T-helper 1 cell treated with Interleukin-12 subunit alpha and Interleukin-12 subunit beta and Interleukin-4 antibody, amounts not matched to agents 30 μg/mL and 1 μg/mL, for 36 hours (primary cell): ENCODE measurements at regions not wholly inside any gene's neighbourhood (a gene's known extent, or its start where the extent isn't known, plus 50 kb on each side); places are given as distances from the start of the nearest gene placed in this dataset.

Experiments used
- H3K27ac Mint-ChIP-seq: one replicate; pipeline ENCODE4 v1.8.0; 2021; ENCODE audit warnings: mild to moderate bottlenecking, mixed read lengths
- H3K27me3 Mint-ChIP-seq: one replicate; pipeline ENCODE4 v1.8.0; 2021; ENCODE audit warnings: low read depth, mixed read lengths
- H3K36me3 Mint-ChIP-seq: one replicate; pipeline ENCODE4 v1.8.0; 2021; ENCODE audit warnings: low read depth, mixed read lengths
- H3K4me1 Mint-ChIP-seq: one replicate; pipeline ENCODE4 v1.8.0; 2021; ENCODE audit warnings: low read depth, mixed read lengths
- H3K4me3 Mint-ChIP-seq: one replicate; pipeline ENCODE4 v1.8.0; 2021; ENCODE audit warnings: mild to moderate bottlenecking, moderate library complexity, mixed read lengths
- H3K9me3 Mint-ChIP-seq: one replicate; pipeline ENCODE4 v1.8.0; 2021; ENCODE audit warnings: mixed read lengths

DNA sequence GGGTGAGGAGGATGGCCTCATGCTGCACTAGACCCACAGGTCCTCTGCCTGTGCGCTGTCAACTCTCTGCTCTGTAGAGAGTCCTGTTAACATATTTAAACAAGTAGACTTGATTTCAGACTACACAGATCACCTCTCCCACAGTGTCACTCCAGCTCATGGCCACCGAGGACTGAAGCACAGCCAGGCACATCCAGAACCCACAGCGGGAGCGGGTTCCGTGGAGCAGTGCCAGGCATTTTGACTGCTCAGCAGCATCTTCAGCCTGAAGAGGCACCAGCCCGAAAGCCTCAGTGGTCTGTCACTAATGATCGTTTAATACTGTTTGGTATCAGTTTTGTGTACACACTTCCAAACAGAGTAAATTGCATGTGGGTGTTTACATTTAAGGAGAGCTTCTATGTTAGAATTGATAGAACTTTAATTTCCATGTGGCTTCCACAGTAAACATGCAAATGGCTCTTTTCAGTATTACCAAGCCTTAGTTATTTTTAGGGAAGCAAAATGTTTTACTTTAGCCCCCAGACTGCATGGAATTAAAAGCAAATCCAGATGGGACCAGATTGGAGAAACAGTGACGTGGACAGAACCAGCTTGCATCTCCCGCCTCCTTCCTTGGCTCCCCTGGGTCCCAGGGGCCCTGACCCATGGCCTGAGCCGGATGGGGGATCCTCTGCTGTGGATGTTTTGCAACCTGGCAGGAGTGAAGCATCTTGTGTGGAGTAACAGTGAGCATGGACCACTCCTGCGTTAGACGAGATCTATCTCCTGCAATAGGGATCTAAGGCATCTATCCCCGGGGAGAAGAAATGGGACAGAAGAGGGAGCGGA, 196.7 kb upstream of the CDH4 start:
- H3K27ac Mint-ChIP-seq, result no peak overlapping the region
- no peak overlapping the region for H3K4me3 Mint-ChIP-seq
- no peaks in the 10 kb centered on the region for H3K36me3 Mint-ChIP-seq
- no peaks in the 10 kb centered on the region for H3K9me3 Mint-ChIP-seq
- no peaks in the 10 kb centered on the region for H3K27me3 Mint-ChIP-seq
- no peaks in the 10 kb centered on the region for H3K4me1 Mint-ChIP-seq

- no peaks in the 10 kb centered on the region for H3K4me1 Mint-ChIP-seq
- H3K27me3 Mint-ChIP-seq, result no peaks in the 10 kb centered on the region
- no peak overlapping the region for H3K27ac Mint-ChIP-seq
- H3K36me3 Mint-ChIP-seq, result no peaks in the 10 kb centered on the region
- no peak overlapping the region for H3K4me3 Mint-ChIP-seq
- no peaks in the 10 kb centered on the region for H3K9me3 Mint-ChIP-seq
Measured at GRCh38 chr20:61056116-61056515, 195.9 kb upstream of the CDH4 start.

DNA sequence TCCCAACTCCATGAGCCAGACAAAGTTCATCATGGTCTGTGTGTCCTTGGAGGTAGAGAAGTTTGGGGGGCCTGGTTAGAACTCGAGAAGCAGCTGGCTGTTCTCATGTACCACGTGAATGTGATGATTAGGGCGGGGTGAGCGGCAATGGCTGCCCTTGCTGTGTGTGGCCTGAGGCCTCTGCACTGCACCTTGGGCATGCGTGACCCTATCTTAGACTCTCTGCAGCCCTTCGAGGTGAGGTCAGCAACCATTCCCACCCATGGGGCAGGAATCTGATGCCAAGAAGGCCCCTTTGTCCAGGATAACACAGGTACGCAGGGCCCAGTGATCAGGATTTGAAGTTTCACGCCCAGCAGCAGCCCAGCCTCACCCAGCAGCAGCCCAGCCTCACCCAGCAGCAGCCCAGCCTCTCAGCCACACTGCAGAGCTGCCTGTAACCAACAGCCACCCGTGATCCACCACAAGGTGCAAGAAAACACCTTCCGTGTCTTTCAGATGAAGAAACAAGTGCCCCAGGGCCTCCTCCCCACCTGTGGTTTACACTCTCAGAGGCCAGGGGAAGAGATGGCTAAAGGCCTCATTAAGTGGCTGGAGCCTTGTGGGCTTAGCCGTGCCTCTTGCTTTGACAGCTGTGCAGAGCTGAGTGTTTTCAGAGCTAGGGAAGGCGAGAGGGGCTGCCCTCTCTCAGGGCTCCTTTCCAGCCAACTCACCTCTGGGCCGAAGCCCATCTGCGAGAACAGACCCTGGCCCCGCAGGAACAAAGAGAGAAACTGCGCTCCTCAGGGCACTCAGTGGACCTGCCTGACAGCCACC, 195.2 kb upstream of the CDH4 start:
- Mint-ChIP-seq H3K9me3 (no peaks in the 10 kb centered on the region), H3K4me3 (no peak overlapping the region), H3K4me1 (no peaks in the 10 kb centered on the region), H3K36me3 (no peaks in the 10 kb centered on the region), H3K27me3 (no peaks in the 10 kb centered on the region), H3K27ac (no peak overlapping the region)

DNA sequence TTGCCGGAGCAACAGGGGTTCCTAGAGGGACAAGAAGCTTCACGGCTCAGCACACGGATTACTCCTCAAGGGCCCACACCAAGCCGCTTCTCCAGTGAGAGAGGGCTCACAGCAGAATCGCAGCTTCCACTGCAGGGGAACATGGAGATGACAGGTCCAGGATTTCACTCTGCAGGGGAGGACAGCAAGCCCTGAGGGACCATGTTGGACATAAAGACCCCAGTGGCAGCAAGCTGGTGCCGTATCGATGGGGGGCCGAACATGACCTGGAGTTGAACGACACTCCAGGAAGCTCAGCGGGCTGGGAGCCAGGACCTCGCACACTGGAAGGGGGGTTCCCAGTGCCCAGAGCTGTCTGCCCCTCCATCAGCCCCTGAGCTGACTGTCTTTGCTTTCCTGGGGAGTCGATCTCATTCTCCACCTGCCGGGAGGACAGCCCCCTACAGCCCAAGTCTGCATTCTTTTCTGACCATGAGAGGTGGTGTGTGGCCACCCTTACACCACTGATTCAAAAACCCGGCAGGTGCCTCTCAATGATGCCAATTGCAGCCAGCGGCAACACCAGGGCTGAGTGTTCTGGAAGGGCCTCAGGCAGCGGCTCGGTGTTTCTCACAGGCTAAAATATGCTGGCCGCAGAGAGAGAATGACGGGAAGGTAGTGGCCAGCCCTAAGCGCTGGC, 194.5 kb upstream of the CDH4 start:
- Mint-ChIP-seq H3K4me1 (no peaks in the 10 kb centered on the region), H3K36me3 (no peaks in the 10 kb centered on the region), H3K27me3 (no peaks in the 10 kb centered on the region), H3K4me3 (no peak overlapping the region), H3K9me3 (peaks cover 1% of the 10 kb centered on the region), H3K27ac (no peak overlapping the region)

DNA sequence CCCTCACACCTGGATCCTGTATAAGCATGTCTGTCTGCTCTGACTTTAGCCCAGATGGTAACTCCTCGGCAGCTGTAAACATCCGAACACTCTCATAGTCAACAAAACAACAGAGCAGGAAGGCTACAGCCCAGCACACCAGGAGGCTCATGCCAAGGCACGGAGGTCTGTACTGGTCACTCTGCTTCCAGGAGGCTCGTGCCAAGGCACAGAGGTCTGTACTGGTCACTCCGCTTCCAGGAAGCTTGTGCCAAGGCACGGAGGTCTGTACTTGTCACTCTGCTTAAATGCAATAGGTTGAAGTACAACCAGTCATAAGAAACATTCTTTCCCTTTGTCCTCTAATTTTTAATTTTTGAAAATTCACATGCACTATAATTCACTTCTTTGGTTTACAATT, 190.1 kb upstream of the CDH4 start:
- Mint-ChIP-seq H3K27me3 (no peaks in the 10 kb centered on the region), H3K4me1 (no peaks in the 10 kb centered on the region), H3K36me3 (no peaks in the 10 kb centered on the region), H3K4me3 (no peak overlapping the region), H3K27ac (no peak overlapping the region), H3K9me3 (peaks cover 3% of the 10 kb centered on the region)

DNA sequence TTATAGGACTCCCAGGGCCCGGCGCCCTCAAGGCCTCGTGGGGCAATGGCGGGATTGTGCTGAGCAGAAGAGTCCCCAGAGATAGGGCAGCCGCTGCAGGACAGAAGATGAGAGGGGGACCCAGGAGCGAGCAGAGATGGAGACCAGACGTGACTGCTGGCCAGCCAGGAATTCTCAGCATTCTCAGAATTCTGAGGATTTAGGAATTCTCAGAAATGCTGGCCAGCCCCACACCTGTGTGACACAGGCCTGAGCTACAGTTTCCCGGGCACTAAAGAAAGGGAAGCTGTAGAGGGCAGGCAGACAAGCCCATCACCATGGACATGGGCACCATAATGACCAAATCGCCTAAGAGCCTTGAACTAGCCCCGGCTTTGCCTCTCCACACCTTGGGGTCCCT, 186.2 kb upstream of the CDH4 start:
- peaks cover 3% of the 10 kb centered on the region for H3K9me3 Mint-ChIP-seq

DNA sequence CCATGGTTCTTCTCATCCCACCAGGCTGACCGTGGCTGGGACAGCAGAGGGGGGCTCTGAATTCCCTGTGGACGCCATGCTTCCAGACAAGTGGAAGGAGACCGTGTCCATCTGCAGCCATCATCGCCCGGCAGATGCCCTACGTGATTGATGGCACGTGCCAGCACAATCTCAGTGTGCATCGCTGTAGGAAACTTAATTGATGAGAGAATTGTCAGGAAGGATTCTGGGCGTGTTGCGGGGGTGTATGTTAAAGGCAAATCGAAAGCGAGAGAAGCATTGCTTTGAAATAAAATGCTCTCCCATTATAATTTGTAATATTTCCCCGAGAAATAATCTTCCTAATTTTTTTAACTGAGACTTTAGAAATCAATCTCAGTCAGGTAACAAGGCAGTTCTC, 185.5 kb upstream of the CDH4 start:
- Mint-ChIP-seq H3K4me3 (no peak overlapping the region), H3K27me3 (no peaks in the 10 kb centered on the region), H3K27ac (no peak overlapping the region), H3K9me3 (peaks cover 3% of the 10 kb centered on the region), H3K36me3 (no peaks in the 10 kb centered on the region), H3K4me1 (no peaks in the 10 kb centered on the region)

More for the DNA sequence above, 186.2 kb upstream of the CDH4 start:
- Mint-ChIP-seq H3K27ac (no peak overlapping the region), H3K27me3 (no peaks in the 10 kb centered on the region), H3K36me3 (no peaks in the 10 kb centered on the region), H3K4me1 (no peaks in the 10 kb centered on the region), H3K4me3 (no peak overlapping the region)

GRCh38 chr20:61067221-61067620, 184.8 kb upstream of the CDH4 start:
- Mint-ChIP-seq H3K9me3 (peaks cover 3% of the 10 kb centered on the region), H3K4me3 (no peak overlapping the region), H3K27me3 (no peaks in the 10 kb centered on the region), H3K36me3 (no peaks in the 10 kb centered on the region), H3K4me1 (no peaks in the 10 kb centered on the region), H3K27ac (no peak overlapping the region)

GRCh38 chr20:61072398-61072797, 179.7 kb upstream of the CDH4 start:
- Mint-ChIP-seq H3K4me3 (no peak overlapping the region), H3K9me3 (no peaks in the 10 kb centered on the region), H3K27ac (no peak overlapping the region), H3K27me3 (no peaks in the 10 kb centered on the region), H3K36me3 (no peaks in the 10 kb centered on the region), H3K4me1 (no peaks in the 10 kb centered on the region)

- Mint-ChIP-seq H3K27ac (no peak overlapping the region), H3K4me1 (no peaks in the 10 kb centered on the region), H3K9me3 (no peaks in the 10 kb centered on the region), H3K4me3 (no peak overlapping the region), H3K36me3 (no peaks in the 10 kb centered on the region), H3K27me3 (no peaks in the 10 kb centered on the region)
Measured at GRCh38 chr20:61073376-61073775, 178.7 kb upstream of the CDH4 start.

DNA sequence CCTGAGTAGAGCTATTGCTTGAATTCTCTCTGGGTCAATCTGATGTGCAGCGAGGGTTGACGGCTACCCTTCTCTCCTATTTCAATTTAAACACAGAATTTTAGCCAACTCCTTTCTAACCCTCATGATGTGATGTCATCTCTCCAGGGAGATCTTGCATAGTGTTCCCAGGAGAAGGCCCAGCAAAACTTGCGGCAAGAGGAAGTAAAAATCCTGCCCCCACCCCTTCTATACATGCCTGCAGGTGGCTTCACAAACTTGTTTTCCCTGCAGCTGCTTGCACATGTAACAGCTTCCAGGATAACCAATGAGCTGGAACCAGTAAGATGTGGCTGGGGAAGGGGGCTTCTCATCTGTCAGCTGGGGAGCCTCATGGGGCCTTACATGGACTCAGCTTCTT, 169.3 kb upstream of the CDH4 start:
- H3K4me3 Mint-ChIP-seq, result no peak overlapping the region
- H3K9me3 Mint-ChIP-seq, result peaks cover 13% of the 10 kb centered on the region
- H3K36me3 Mint-ChIP-seq, result no peaks in the 10 kb centered on the region
- H3K4me1 Mint-ChIP-seq, result no peaks in the 10 kb centered on the region
- no peaks in the 10 kb centered on the region for H3K27me3 Mint-ChIP-seq
- no peak overlapping the region for H3K27ac Mint-ChIP-seq

DNA sequence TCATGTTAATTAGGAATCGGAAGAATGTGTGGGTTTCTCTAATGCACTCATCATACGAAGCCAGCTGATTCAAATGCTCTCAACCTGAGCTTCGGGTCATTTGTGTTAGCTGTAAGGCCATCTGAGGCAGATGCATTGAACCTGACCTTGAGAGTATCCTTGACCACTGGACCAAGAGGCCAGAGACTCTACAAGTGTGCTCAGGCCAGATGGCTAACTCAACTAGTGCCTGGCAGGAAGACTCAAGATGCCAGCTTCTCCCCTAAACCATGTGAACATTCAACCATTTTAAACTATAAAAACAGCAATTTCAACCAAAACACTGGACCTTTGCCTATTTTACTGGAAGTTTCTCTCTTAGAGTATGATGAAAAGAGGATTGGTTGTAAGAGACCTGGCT, 168.6 kb upstream of the CDH4 start:
- Mint-ChIP-seq H3K36me3 (no peaks in the 10 kb centered on the region), H3K4me3 (no peak overlapping the region)

DNA sequence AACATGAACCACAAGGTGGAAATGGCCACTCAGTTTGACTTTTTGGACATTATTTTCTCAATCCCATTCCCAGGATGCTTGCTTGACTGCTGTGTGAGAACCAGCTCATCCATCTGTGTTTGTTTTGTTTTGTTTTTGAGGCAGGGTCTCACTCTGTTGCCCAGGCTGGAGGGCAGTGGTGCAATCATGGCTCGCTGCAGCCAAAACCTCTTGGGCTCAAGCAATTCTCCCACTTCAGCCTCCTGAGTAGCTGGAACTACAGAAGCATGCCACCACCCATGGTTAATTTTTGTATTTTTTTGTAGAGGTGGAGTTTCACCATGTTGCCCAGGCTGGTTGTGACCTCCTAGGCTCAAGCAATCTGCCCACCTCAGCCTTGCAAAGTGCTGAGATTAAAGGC, 166.0 kb upstream of the CDH4 start:
- H3K27ac Mint-ChIP-seq, result no peak overlapping the region

More for the DNA sequence above, 168.6 kb upstream of the CDH4 start:
- no peaks in the 10 kb centered on the region for H3K27me3 Mint-ChIP-seq
- H3K27ac Mint-ChIP-seq, result no peak overlapping the region
- peaks cover 13% of the 10 kb centered on the region for H3K9me3 Mint-ChIP-seq
- H3K4me1 Mint-ChIP-seq, result no peaks in the 10 kb centered on the region

DNA sequence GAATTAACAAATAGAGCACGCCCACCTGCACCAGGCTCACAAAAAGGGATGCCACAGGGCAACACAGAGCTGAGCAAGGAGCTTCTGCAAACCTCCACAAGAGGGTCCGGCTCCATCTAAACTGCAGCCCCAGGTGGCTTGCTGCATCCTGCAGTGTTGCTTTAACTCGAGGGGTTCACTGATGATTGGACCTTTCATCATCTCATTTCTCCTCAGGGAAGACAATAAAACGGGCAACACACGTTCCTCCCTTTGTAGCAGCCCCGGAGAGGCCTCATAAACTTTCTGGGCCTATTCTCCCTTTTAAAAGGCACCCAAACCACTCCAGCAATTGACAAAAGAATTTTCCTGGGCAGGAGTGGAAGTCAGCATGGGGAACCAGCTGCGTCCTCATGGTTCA, 161.5 kb upstream of the CDH4 start:
- H3K27me3 Mint-ChIP-seq, result no peaks in the 10 kb centered on the region
- peaks cover 17% of the 10 kb centered on the region for H3K9me3 Mint-ChIP-seq
- no peaks in the 10 kb centered on the region for H3K4me1 Mint-ChIP-seq
- H3K27ac Mint-ChIP-seq, result no peak overlapping the region
- H3K36me3 Mint-ChIP-seq, result no peaks in the 10 kb centered on the region
- no peak overlapping the region for H3K4me3 Mint-ChIP-seq

More for the DNA sequence above, 166.0 kb upstream of the CDH4 start:
- peaks cover 6% of the 10 kb centered on the region for H3K9me3 Mint-ChIP-seq
- no peaks in the 10 kb centered on the region for H3K27me3 Mint-ChIP-seq
- H3K36me3 Mint-ChIP-seq, result no peaks in the 10 kb centered on the region
- H3K4me3 Mint-ChIP-seq, result no peak overlapping the region
- no peaks in the 10 kb centered on the region for H3K4me1 Mint-ChIP-seq

- H3K9me3 Mint-ChIP-seq, result peaks cover 26% of the 10 kb centered on the region
- H3K4me3 Mint-ChIP-seq, result no peak overlapping the region
- H3K4me1 Mint-ChIP-seq, result no peaks in the 10 kb centered on the region
- H3K27me3 Mint-ChIP-seq, result no peaks in the 10 kb centered on the region
- no peak overlapping the region for H3K27ac Mint-ChIP-seq
- H3K36me3 Mint-ChIP-seq, result no peaks in the 10 kb centered on the region
Measured at GRCh38 chr20:61092251-61092650, 159.8 kb upstream of the CDH4 start.
